NCI-H345 treated with DMSO at 0.1 percent for 48 hours (cell line): ENCODE measurements at regions not wholly inside any gene's neighbourhood (a gene's known extent, or its start where the extent isn't known, plus 50 kb on each side); places are given as distances from the start of the nearest gene placed in this dataset.
A peak's percentile ranks its signal among the peaks of the same experiment; 100 is the strongest.

Source experiments
- DNase-seq: peaks from one replicate; lab custom pipeline; 2025; ENCODE audit not compliant: unreplicated experiment; lab: John Stamatoyannopoulos, UW

- peak; percentile 19 for DNase-seq
Observed at GRCh38 chr6:140857739-140858380, 1274.9 kb upstream of the GJE1 start.

DNA sequence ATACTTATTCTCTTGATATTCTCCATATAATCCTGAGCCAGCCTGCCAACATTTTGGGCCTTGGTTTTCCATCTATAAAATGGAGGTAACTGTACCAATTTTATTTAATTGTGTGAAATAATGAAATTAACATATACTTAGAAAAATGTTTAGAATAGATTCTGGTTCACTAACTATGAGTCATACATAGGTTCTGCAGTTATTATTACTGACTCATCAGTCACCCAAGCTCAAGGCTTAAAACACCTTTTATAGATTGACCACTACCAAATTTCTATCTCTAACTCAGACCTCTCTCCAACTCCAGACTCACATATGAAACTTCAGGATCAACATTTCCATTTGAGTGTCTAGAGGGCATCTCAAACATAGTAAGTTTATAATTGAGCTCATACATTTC is 1277.2 kb upstream of the GJE1 start:
- DNase-seq, result no peak

GRCh38 chr6:140854318-140854717 is 1278.4 kb upstream of the GJE1 start:
- DNase-seq, result no peak

DNA sequence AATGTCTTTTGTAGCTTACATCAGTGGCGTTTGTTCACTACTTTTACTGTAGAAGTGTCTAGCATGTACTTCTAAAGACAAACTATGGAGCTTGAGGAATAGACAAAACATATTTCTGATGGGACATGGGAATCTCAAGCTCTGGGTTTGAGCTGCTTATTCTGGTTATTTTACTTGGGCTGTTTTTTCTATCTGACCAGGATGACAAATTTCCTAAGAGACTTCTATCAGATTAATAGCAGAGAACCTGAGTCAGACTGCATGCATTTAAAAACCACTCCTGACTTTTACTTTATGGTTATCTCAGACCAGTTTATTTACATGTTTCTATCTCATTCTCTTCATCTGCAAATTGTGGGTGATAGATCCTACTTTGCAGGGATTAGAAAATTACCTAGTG is 1282.3 kb upstream of the GJE1 start:
- DNase-seq, result no peak

DNA sequence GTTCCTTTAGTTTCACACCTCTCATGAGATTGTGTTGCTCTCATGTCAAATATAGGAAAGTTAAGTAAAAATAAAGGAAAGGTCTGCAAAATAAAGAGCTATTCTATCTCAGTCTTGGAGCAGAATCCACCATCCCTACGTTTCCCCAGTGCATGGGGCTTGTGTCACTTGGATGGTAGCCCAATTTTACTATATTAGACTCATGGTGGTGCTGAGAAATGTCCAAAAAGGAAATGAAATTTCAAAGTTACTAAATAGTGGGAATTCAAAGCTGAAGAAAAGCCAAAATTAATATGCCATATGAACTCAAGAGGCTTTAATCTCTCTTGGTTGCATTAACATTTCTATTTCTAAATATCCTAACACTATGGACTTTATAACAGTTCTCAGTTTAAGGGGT is 1283.3 kb upstream of the GJE1 start:
- DNase-seq, result no peak

DNA sequence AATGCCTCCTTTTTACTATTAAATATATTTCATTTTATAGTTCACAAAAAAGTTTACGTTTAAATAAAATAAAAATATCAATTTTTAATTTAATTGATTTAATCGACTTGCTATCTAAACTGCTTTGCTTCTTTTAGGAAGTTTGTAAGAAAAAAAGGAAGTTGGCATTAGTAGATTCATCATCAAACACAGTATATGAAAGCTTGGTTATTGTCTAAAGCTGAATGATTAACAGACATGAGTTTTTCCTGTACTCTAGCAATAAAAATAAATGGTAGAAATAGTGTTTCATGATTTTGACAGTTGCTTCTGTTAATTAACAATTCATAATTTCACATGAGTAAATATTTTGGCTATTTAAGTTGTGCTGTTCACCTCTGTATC is 1285.5 kb upstream of the GJE1 start:
- DNase-seq, result no peak

- DNase-seq, result no peak
Observed at GRCh38 chr6:140846503-140847261, 1286.0 kb upstream of the GJE1 start.

GRCh38 chr6:140845701-140846100 is 1287.0 kb upstream of the GJE1 start:
- no peak for DNase-seq

DNA sequence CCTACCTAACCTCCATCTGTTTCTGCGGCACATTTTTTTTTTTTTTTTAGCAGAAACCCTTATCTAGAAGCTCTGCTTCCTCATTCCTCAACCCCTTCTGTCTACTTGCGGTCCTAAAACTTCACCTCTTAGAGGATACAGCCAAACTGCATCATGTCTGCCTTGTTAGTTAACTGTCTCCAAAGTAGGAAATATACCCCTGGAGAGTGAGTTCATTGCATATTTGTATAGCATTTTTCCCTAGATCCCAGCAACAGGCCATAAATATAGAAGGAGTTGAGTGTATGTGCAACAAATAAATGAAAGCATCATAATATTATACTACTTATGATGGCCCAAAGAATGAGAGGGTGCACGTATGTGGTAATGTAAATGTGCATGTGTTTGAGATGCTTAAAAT is 1288.6 kb upstream of the GJE1 start:
- DNase-seq, result no peak

- DNase-seq, result no peak
Observed at GRCh38 chr6:140833408-140833807, 1299.3 kb upstream of the GJE1 start.

DNA sequence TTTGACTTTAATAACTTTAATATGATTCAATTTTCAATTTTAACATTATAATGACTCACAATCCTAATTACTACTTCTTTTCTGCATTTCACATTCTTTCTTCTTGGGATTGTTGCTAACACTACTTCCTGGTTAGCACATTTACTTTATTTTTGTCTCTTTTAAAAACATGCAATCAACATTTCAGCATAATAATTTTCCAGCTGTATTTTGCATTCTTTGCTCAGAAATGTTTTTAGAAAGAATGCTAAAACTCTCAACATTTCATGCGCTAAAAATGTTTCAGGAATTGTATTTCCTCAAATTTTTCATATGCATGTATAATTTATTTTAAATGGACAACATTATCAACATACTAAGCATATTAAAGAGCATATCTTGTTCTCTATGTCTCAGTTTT is 1302.1 kb upstream of the GJE1 start:
- no peak for DNase-seq

DNA sequence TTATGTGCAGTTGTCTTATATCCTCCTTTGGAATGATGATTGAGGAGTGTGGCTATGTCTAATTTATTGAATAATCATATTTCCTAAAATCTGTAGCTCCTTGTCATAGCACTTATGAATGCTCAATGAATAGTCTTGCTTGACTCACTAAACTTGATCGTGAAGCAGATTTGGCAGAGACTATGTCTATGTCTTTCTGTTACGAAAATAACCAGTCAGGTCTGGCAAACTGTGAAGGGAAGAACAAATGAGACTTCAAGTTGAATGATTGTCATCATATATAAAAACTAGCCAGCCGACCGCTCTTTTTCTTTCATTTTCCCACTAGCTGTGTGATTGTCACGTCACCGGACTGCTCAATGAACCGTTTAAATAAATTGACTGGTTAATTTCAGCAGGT is 1303.9 kb upstream of the GJE1 start:
- DNase-seq, result no peak

GRCh38 chr6:140827593-140827992 is 1305.1 kb upstream of the GJE1 start:
- no peak for DNase-seq

DNA sequence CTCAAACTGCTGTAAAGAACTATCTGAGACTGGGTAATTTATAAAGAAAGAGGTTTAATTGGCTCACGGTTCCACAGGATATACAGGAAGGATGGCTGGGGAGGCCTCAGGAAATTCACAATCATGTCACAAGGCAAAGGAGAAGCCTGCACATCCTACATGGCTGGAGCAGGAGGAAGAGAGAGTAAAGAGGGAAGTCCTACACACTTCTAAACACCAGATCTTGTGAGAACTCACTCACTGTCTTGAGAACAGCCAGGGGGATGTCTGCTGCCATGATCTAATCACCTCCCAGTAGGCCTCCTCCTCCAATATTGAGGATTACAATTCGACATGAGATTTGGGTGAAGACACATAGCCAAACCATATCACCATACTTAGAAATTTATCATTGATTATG is 1307.0 kb upstream of the GJE1 start:
- no peak for DNase-seq

GRCh38 chr6:140824595-140824994 is 1308.1 kb upstream of the GJE1 start:
- no peak for DNase-seq

DNA sequence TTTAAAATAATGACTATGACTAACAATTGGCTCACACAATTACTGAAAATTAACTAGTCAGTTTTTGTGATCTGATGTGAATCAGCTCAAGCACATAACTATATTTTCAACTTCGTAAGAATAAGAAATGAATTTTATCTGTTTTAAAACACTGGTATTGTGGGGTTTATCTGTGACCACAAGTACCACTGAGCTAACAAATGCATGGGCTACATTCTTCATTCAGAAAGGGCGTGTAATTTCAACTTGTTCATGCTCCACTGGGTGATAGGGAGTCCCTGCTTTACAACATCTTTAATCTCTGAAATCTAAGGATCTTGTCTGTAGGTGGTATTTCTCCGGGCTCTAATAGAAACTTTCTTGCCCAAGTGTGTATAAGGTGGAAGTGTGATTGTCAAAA is 1311.5 kb upstream of the GJE1 start:
- DNase-seq, result no peak

DNA sequence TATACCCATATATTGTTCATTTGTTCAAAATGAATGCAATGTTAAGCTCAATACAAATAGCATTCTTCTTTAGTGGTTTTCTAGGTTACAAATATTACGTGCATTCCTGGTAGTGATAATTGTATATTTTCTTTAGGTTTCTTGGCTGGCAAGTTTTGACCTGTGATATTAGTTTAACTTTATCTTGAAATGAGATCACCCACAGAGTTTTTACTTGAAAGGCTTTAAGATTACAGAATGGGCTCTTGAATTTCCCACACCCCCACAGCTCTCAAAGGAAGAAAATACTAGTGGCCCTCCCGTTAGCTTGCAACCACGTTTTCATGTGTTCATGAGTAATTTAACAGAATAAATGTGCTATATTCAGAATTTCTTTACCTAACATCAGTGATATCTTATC is 1315.5 kb upstream of the GJE1 start:
- DNase-seq, result no peak

GRCh38 chr6:140816681-140817080 is 1316.0 kb upstream of the GJE1 start:
- DNase-seq, result no peak

DNA sequence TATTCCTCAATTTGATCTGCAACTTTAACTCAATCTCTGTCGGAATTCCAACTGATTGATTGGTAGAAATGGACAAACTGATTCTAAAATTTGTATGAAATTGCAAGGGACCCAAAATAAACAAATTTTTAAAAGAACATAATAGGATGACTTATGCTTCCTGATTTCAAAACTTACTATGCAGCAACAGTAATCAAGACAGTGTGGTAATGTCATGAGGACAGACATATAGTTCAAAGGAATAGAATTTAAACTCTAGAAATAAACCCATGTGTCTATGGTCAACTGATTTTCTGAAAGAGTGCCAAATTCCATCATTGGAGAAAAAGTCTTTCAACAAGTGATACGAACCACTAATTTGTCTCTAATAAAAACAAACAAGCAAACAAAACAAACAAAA is 1320.1 kb upstream of the GJE1 start:
- no peak for DNase-seq

GRCh38 chr6:140811642-140812041 is 1321.1 kb upstream of the GJE1 start:
- no peak for DNase-seq

DNA sequence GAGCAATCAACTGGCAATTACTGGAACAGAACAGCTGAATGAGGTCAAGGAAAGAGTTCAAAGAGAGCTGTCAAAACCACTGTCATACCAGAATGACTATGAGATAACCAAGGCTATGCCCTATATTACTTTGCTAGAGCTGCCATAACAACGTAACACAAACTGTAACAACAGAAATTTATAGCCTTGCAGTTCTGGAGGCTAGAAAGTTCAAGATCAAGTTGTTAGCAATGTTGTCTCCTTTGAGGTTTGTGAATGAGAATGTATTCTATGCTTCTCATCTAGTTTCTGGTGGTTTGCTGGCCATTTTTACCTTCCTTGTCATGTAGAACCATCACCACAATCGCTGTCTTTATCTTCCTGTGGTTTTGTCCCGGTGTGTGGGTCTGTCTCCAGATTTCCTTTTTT is 1323.0 kb upstream of the GJE1 start:
- DNase-seq, result no peak

GRCh38 chr6:140806431-140806830 is 1326.3 kb upstream of the GJE1 start:
- DNase-seq, result no peak

DNA sequence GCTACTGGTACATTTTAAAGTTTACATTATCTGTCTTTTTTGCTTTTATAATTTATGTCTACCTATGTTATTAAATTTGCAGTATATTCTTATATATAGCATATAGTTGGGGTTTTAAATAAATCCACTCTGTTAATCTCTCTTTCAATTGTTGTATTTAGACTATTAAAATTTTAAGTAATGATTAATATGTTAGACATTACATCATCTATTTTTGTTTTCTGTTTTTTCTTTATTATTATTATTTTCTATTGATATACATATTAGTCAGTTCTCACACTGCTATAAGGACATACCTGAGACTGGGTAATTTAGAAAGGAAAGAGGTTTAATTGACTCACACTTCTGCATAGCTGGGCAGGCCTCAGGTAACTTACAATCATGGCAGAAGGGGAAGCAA is 1338.2 kb upstream of the GJE1 start:
- no peak for DNase-seq
